ENCODE measurements at regions not wholly inside any gene's neighbourhood (a gene's known extent, or its start where the extent isn't known, plus 50 kb on each side); places are given as distances from the start of the nearest gene placed in this dataset.

GRCh38 chr12:14256121-14256520, 109.4 kb upstream of the ATF7IP start:
- DNase-seq = no peak

DNA sequence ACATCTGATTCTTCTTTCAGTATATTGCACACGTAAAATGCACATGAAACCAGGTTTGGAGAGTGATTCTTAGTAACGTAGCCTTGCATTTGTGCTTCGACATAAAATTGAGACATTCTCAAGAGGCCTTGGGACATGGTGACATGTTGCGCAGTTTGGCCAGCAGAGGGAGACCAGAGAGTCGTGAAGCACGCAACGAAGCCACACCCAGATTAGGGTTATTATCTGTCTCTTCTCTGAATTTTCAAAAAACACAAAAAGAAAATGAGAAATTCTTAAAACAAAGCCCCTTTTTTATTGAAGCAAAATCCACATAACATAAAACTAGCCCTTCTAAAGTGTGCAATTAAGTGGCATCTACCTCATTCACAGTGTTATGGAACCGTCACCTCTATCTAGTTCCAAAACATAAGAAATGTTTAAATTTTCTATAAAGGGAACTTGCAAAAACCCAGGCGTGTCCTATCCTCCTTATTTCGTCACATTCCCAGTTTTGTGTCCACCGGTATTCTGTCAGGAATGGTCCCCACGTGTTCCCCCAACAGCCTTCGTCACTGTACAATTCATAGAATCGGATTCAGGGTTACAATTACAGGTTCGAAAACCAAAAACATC, 108.8 kb upstream of the ATF7IP start:
- DNase-seq = no peak

GRCh38 chr12:14257303-14257733, 108.2 kb upstream of the ATF7IP start:
- DNase-seq = no peak

DNA sequence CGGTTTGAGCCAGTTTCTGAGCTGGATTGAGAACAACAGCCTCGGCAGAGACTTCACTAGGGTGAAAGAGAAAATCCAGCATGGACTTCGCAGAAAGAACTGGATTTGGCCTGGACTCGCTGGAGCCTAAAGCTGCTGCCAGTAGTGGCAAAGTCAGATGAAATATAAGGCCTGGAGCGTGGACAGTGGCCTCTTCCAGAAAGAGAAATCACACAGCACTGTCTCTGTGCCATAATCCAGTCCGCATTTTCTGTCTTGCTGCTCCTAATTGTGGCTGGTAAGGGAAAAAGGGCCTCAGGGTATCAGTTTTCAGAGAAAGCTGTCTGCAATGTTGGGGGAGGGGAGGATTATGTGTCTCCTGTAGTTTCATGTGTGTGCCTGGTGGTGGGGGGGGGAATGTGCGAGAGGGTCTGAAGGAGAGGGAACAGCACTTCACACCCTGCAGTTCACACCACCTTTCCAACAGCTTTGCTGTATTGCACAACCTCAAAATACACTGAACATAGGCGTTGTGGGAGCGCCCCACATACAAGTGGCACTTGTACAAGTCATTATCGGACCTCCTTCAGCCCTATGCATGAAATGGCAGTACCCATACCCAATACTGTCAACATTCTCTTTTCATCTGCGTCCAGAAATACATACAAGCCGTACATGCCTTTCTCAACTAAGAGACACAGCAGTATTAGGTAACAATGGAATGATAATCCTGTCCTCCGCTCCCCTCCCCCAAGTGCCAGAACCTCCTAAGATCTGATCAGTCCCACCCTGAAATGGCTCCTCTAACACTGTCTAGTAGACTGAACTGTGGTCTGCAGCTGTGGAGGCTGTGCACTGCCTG, 107.5 kb upstream of the ATF7IP start:
- peak; percentile 98 for DNase-seq

DNA sequence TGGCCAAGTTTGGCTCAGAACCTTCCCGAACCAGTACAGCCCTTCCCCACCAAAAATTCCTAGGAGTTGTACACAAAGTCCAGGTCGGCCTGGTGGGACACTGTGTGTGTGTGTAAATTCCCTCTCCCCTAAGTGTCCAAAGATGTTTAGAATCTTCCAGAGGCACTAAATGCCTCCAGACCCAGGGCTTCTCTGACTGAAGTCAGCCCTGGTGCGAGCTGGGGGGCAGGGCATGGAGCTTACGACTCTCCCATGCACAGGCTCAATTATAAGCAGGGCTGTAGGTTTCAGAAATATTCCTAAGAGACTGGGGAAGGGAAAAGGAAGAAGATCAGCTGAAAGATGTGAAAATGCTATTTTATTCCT, 106.9 kb upstream of the ATF7IP start:
- no peak for DNase-seq

GRCh38 chr12:14259481-14260010, 105.9 kb upstream of the ATF7IP start:
- no peak for DNase-seq

GRCh38 chr12:14260011-14260993, 105.2 kb upstream of the ATF7IP start:
- peak; percentile 88 for DNase-seq

- DNase-seq = no peak
Measured at GRCh38 chr12:14261096-14261495, 104.4 kb upstream of the ATF7IP start.

DNA sequence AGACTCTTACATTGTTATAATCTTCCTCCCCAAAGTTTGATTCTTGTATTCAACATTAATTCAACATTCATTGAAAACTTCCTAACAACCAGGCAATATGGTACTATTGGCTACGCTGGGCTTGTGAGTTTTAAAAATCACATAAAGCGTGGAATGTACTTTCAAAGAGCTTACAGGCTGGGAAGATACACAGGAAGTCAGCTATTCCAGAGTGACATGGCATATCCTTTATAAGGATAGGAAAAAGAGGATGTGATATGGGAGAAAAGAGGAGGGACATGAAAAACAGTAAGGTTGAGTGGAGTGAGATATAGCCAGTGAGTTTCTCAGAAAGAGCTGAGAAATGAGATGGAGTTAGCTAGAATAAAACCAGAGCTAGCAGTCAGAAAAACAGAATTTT, 103.6 kb upstream of the ATF7IP start:
- DNase-seq = no peak

GRCh38 chr12:14262771-14263511, 102.5 kb upstream of the ATF7IP start:
- no peak for DNase-seq

DNA sequence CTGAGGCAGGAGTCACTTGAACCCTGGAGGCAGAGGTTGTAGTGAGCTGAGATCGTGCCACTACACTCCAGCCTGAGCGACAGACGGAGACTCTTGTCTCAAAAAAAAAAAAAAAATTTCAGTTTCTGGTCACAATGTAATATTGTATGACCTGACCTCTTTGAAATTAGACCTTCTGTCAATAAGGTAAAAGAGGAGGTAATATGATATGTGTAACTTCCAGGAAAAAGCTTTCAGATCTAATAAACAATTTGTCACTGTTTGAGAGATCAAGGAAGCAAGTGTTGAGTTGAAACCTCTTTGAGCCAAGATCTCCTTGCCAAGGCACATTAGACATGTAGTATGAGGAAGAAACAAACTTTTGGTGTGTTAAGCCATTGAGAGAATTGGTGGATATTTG, 101.7 kb upstream of the ATF7IP start:
- no peak for DNase-seq

DNA sequence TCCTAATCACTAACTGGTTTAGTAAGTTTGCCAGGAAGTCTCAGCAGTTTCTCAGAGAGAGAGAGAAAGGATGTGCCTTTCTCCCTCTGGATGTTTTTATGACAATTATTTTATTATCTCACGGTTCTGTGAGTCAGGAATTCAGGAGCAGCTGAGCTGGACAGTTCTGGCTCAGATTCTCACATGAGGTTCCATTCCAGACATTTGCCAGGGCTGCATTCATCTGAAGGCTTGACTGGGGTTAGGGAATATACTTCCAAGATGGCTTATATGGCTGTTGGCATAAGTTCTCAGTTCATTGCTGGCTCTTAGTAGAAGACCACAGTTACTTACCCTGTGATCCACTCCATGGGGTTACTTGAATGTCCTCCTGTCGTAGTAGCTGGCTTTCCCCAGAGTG, 101.2 kb upstream of the ATF7IP start:
- DNase-seq = no peak

- DNase-seq = no peak
Measured at GRCh38 chr12:14264778-14265177, 100.7 kb upstream of the ATF7IP start.

GRCh38 chr12:14268120-14268515, 97.4 kb upstream of the ATF7IP start:
- no peak for DNase-seq

DNA sequence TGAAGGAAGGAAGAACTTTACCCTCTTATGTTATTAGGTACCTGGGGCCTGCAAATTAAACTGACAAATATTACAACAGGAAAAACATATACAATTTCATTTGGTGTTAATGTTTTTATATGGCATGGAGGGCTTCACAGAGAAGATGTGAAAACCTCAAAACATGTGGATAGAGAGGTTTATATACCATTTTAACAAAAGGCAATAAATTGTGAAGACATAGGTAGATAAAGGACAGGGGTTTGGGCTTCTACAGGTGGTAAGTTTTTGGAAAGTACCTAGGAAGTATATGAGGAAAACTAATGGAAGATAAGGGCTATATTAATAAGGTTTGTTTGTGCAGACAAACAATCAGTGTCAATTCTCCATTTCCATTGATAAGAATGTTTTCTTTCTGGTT, 95.1 kb upstream of the ATF7IP start:
- no peak for DNase-seq

GRCh38 chr12:14272956-14273912, 92.2 kb upstream of the ATF7IP start:
- DNase-seq = no peak

- no peak for DNase-seq
Measured at GRCh38 chr12:14273913-14274311, 91.6 kb upstream of the ATF7IP start.

DNA sequence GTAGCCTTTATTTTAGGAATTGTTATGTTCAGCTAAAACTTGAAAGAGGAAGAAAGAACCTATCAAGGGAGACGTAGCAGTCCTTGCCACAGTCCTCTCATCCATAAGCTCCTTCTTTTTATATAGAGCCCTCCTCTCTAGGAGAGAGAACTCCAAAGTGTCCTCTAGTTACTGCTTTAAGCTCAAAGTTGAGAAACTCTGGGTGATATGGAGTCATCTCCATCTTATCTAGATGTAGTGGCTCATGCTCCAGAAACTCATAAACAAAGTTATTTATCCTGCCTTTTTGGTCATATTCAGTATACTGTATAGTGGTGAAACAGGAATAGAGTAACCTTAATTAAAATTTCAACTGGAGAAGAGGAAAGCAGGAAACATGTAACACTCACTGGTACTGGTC, 90.4 kb upstream of the ATF7IP start:
- no peak for DNase-seq

DNA sequence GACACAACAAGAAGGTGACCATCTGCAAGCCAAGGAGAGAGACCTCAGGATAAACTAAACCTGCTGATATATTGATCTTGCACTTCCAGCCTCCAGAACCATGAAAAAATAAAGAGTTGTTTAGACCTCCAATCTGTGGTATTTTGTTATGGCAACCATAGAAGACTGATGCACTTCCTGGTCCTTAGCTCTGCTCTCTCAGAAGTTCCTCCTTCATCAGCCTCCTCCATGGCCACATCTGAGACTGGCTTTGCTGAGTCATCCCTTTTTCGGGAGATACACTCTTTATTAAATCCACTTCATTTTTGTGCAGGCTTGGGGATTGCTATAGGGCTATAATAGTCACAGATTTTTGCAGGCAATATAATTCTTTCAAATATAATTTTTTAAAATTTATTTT, 89.6 kb upstream of the ATF7IP start:
- DNase-seq = no peak

DNA sequence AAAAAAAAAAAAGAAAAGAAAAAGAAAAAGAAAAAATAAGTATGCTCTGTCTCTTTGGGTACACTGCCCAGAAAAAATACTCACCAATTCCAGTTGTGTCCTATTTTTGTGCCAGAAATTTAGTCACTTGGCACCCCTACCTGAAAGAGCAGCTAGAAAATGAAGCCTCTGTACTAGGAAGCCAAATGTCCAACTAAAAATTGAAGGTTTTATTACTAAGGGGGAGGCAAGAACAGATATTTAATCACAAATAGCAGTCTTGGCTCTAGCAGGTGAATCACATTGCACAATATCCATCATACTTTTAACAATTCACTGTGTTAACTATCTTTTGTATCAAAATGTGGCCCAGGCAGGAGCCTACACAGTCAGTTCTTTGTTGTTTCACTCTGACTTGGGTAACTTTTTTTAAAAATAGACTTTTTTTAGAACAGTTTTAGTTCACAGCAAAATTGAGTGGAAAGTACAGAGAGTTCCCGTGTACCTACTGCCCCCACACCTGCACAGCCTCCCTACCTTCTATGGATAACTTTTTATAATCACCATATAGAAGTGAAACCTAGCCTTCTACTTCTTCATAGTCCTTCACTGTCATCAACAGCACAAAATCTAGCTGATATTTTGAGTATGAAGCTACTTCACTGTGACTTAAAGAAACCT, 87.1 kb upstream of the ATF7IP start:
- no peak for DNase-seq
